B cell (primary cell): ENCODE measurements at regions not wholly inside any gene's neighbourhood (a gene's known extent, or its start where the extent isn't known, plus 50 kb on each side); places are given as distances from the start of the nearest gene placed in this dataset.

Experiments used
- CTCF ChIP-seq: fragments of 200-600 bp; IDR thresholded peaks from one replicate; pipeline ENCODE4 v1.8.0; 2022; ENCODE audit warnings: antibody characterized with exemption, mild to moderate bottlenecking
- EZH2 ChIP-seq: IDR thresholded peaks from 2 replicates; pipeline ENCODE4 v1.6.1; 2012; ENCODE audit warnings: borderline replicate concordance, low read depth, mild to moderate bottlenecking, moderate library complexity, low read length; ENCODE audit not compliant: insufficient read depth, poor library complexity, severe bottlenecking

GRCh38 chr12:42892702-42893551 lies 303.4 kb upstream of the PRICKLE1 start:
- TF ChIP-seq CTCF (no peak), EZH2 (no peak)
